ENCODE measurements at regions not wholly inside any gene's neighbourhood (a gene's known extent, or its start where the extent isn't known, plus 50 kb on each side); places are given as distances from the start of the nearest gene placed in this dataset.

- no peak for TF ChIP-seq SP1 (IDR thresholded peaks at IDR 0.05; ENCODE audit: low read depth)
- TF ChIP-seq, protein P1, sequence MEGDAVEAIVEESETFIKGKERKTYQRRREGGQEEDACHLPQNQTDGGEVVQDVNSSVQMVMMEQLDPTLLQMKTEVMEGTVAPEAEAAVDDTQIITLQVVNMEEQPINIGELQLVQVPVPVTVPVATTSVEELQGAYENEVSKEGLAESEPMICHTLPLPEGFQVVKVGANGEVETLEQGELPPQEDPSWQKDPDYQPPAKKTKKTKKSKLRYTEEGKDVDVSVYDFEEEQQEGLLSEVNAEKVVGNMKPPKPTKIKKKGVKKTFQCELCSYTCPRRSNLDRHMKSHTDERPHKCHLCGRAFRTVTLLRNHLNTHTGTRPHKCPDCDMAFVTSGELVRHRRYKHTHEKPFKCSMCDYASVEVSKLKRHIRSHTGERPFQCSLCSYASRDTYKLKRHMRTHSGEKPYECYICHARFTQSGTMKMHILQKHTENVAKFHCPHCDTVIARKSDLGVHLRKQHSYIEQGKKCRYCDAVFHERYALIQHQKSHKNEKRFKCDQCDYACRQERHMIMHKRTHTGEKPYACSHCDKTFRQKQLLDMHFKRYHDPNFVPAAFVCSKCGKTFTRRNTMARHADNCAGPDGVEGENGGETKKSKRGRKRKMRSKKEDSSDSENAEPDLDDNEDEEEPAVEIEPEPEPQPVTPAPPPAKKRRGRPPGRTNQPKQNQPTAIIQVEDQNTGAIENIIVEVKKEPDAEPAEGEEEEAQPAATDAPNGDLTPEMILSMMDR (IDR thresholded peaks at IDR 0.05 in 2 of 3, conservative IDR thresholded peaks at IDR 0.05 in 1 of 3; ENCODE audit: borderline replicate concordance in 1 of 3, insufficient read depth in 1 of 3, low read depth in 2 of 3, low read length in 2 of 3) = no peak
- TF ChIP-seq POLR2A (IDR thresholded peaks at IDR 0.05; ENCODE audit: borderline replicate concordance, extremely low read depth, insufficient read depth, insufficient read length) = no peak
- TF ChIP-seq, protein P2, sequence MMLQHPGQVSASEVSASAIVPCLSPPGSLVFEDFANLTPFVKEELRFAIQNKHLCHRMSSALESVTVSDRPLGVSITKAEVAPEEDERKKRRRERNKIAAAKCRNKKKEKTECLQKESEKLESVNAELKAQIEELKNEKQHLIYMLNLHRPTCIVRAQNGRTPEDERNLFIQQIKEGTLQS (IDR thresholded peaks at IDR 0.05) = no peak
- no peak for TF ChIP-seq EZH2 (IDR thresholded peaks at IDR 0.05)
- TF ChIP-seq EZH2phosphoT487 (IDR thresholded peaks at IDR 0.05; ENCODE audit: borderline replicate concordance) = no peak
- TF ChIP-seq POLR2AphosphoS5 (IDR thresholded peaks at IDR 0.05; ENCODE audit: low read depth, low read length) = no peak
- TF ChIP-seq MAX (IDR thresholded peaks at IDR 0.05) = no peak
- TF ChIP-seq EGR1 (IDR thresholded peaks at IDR 0.05; ENCODE audit: low read depth) = no peak
- no peak for TF ChIP-seq ZNF274 (IDR thresholded peaks at IDR 0.05; ENCODE audit: low read depth, low read length)
- no peak for TF ChIP-seq FOSL1 (IDR thresholded peaks at IDR 0.05; ENCODE audit: low read depth)
- TF ChIP-seq JUND (IDR thresholded peaks at IDR 0.05) = no peak
Measured at GRCh38 chr4:107561481-107561880, 158.6 kb downstream of the PAPSS1 start.
